Mucosa of descending colon (tissue), 3 donors: ENCODE measurements at regions not wholly inside any gene's neighbourhood (a gene's known extent, or its start where the extent isn't known, plus 50 kb on each side); places are given as distances from the start of the nearest gene placed in this dataset.

Source experiments
- ATAC-seq: fragments of 200-7000 bp; cut with Tn5 transposase; one replicate; pipeline ENCODE4 v1.9.1; 2020; ENCODE audit warnings: mild to moderate bottlenecking, moderate library complexity
- DNase-seq, 3 donors: peaks; one replicate each; pipeline ENCODE4 v3.0.0-alpha.2; 2020
- H3K36me3 ChIP-seq: fragments of 200-600 bp; one replicate; pipeline ENCODE4 v1.8.0; 2021; ENCODE audit warnings: low read depth, mild to moderate bottlenecking
- H3K4me1 ChIP-seq: fragments of 200-600 bp; one replicate; pipeline ENCODE4 v1.8.0; 2021; ENCODE audit warnings: low read depth, mild to moderate bottlenecking
- H3K4me3 ChIP-seq: fragments of 200-600 bp; one replicate; pipeline ENCODE4 v1.8.0; 2021; ENCODE audit warnings: mild to moderate bottlenecking
- H3K9me3 ChIP-seq: fragments of 200-600 bp; one replicate; pipeline ENCODE4 v1.8.0; 2021; ENCODE audit warnings: mild to moderate bottlenecking
- intact Hi-C, 2 donors: fragments of 100-400 bp; cut with DNase I in 1 of 2; cut with micrococcal nuclease in 1 of 2; formaldehyde crosslinking; loops; one replicate each; pipeline versions ENCODE4 v1.11.0 to v1.11.1; 2022; cut with DNase I, micrococcal nuclease
- TF ChIP-seq, protein P1 (sequence below): fragments of 200-600 bp; IDR thresholded peaks from one replicate; pipeline ENCODE4 v1.8.0; 2022; ENCODE audit warnings: antibody characterized with exemption, mild to moderate bottlenecking
- donor health status: DM: no; HTN: no; CAD: no; lungs with moderate emphysema.
- donor health status: DM: no; HTN: no; CAD: no.
- donor health status: DM: no; HTN: yes; CAD: no.

GRCh38 chr3:10757021-10757820 lies 58.8 kb upstream of the SLC6A11 start:
- TF ChIP-seq, protein P1, sequence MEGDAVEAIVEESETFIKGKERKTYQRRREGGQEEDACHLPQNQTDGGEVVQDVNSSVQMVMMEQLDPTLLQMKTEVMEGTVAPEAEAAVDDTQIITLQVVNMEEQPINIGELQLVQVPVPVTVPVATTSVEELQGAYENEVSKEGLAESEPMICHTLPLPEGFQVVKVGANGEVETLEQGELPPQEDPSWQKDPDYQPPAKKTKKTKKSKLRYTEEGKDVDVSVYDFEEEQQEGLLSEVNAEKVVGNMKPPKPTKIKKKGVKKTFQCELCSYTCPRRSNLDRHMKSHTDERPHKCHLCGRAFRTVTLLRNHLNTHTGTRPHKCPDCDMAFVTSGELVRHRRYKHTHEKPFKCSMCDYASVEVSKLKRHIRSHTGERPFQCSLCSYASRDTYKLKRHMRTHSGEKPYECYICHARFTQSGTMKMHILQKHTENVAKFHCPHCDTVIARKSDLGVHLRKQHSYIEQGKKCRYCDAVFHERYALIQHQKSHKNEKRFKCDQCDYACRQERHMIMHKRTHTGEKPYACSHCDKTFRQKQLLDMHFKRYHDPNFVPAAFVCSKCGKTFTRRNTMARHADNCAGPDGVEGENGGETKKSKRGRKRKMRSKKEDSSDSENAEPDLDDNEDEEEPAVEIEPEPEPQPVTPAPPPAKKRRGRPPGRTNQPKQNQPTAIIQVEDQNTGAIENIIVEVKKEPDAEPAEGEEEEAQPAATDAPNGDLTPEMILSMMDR = no peak
- ATAC-seq = no peak
- Histone ChIP-seq H3K36me3 (no peaks in the 10 kb centered on the region), H3K4me3 (no peak overlapping the region), H3K4me1 (no peaks in the 10 kb centered on the region), H3K9me3 (no peaks in the 10 kb centered on the region)
- intact Hi-C loops = loop anchor here in 1 of 2 donors (5.0 kb wide), 1 partner anchor 300 kb away; no protein-coding TSS in a partner anchor
- DNase-seq = no peak

- TF ChIP-seq, protein P1 = no peak
- no peak for DNase-seq
- Histone ChIP-seq H3K9me3 (no peaks in the 10 kb centered on the region), H3K4me3 (no peak overlapping the region), H3K4me1 (no peaks in the 10 kb centered on the region), H3K36me3 (no peaks in the 10 kb centered on the region)
- intact Hi-C loops = loop anchor here in 1 of 2 donors (5.0 kb wide), 1 partner anchor 300 kb away; no protein-coding TSS in a partner anchor
- ATAC-seq = no peak
Observed at GRCh38 chr3:10757821-10758130, 58.3 kb upstream of the SLC6A11 start.

GRCh38 chr3:10758304-10759037 lies 57.6 kb upstream of the SLC6A11 start:
- Histone ChIP-seq H3K4me1 (no peaks in the 10 kb centered on the region), H3K36me3 (no peaks in the 10 kb centered on the region), H3K4me3 (no peak overlapping the region), H3K9me3 (no peaks in the 10 kb centered on the region)
- DNase-seq (peak in 2 of 3 donors; percentile 32 to 61), ATAC-seq (peak; percentile 90)
- intact Hi-C loops = loop anchor here in 1 of 2 donors (5.0 kb wide), 1 partner anchor 299 kb away; no protein-coding TSS in a partner anchor
- TF ChIP-seq, protein P1 = no peak

DNA sequence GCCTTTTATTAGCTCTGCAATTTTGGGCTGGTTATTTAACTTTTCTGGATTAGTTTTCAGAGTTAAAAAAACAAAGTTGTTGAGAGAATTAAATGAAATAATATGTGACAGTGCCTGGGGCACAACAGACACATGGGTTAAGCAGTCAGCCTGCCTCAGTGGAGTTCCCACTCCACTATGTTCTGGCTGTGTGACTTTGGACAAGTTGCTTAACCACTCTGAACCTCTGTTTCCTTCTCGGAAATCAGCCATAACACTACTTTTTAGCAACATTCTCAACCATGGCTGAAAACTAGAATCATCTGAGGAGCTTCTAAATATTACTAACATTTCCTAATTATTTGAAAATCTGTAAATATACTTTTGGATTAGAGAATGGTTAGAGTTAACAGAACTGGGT lies 56.5 kb upstream of the SLC6A11 start:
- no peaks in the 10 kb centered on the region for H3K9me3 ChIP-seq
- H3K36me3 ChIP-seq = no peaks in the 10 kb centered on the region
- no peak for DNase-seq
- intact Hi-C loops = loop anchor here in 1 of 2 donors (5.0 kb wide), 1 partner anchor 298 kb away; no protein-coding TSS in a partner anchor
- no peak overlapping the region for H3K4me3 ChIP-seq
- TF ChIP-seq, protein P1 = no peak
- ATAC-seq = no peak
- no peaks in the 10 kb centered on the region for H3K4me1 ChIP-seq

GRCh38 chr3:10760199-10760598 lies 55.8 kb upstream of the SLC6A11 start:
- Histone ChIP-seq H3K4me1 (no peaks in the 10 kb centered on the region), H3K4me3 (no peak overlapping the region), H3K36me3 (no peaks in the 10 kb centered on the region), H3K9me3 (no peaks in the 10 kb centered on the region)
- ATAC-seq = no peak
- DNase-seq = no peak
- TF ChIP-seq, protein P1 = no peak
- intact Hi-C loops = no loop called here
